ENCODE measurements at regions not wholly inside any gene's neighbourhood (a gene's known extent, or its start where the extent isn't known, plus 50 kb on each side); places are given as distances from the start of the nearest gene placed in this dataset.

- no peaks in the 10 kb centered on the region for H3K9me3 ChIP-seq (replicated peaks in 1 of 2; ENCODE audit: control insufficient read depth in 2 of 2, insufficient read depth in 1 of 2, low read depth in 1 of 2, low read length in 2 of 2)
- no peak overlapping the region for H2AK5ac ChIP-seq (ENCODE audit: low read depth, low read length)
- no peaks in the 10 kb centered on the region for H3K27me3 ChIP-seq (ENCODE audit: control insufficient read depth in 3 of 3, insufficient read depth in 3 of 3, low read depth in 1 of 3, low read length in 3 of 3)
- no peak overlapping the region for H3K4me2 ChIP-seq (ENCODE audit: insufficient read depth, low read length, poor library complexity, severe bottlenecking)
- no peak overlapping the region for H3K27ac ChIP-seq (replicated peaks; ENCODE audit: low read length)
- H2AFZ ChIP-seq (ENCODE audit: low read length): peak overlapping the region; percentile 75
- no peak overlapping the region for H3K14ac ChIP-seq (ENCODE audit: low read length)
- H3K4me3 ChIP-seq (ENCODE audit: low read length in 2 of 2): no peak overlapping the region
- H3K36me3 ChIP-seq (replicated peaks in 1 of 2; ENCODE audit: control insufficient read depth in 2 of 2, insufficient read depth in 2 of 2, low read length in 2 of 2): no peaks in the 10 kb centered on the region
- no peak overlapping the region for H2BK5ac ChIP-seq (ENCODE audit: low read length)
- WGBS, 2 donors (ENCODE audit: extremely low coverage in 2 of 2, insufficient read length in 2 of 2, insufficient replicate concordance in 1 of 2): no CpG with 5 or more reads among the region's 1 CpG
- no peak for DNase-seq (ENCODE audit: low spot score)
- no peak overlapping the region for H3K23ac ChIP-seq (ENCODE audit: low read depth, low read length, poor library complexity)
- H2BK12ac ChIP-seq (ENCODE audit: low read length): no peak overlapping the region
- H3K79me1 ChIP-seq (ENCODE audit: low read depth, low read length): no peaks in the 10 kb centered on the region
- no peak overlapping the region for H2BK120ac ChIP-seq (ENCODE audit: low read depth, low read length)
- no peaks in the 10 kb centered on the region for H3K4me1 ChIP-seq (ENCODE audit: control insufficient read depth in 2 of 2, insufficient read depth in 1 of 2, low read depth in 1 of 2, low read length in 2 of 2)
- H4K8ac ChIP-seq (ENCODE audit: low read depth, low read length): no peak overlapping the region
- H3K18ac ChIP-seq (ENCODE audit: low read length): no peak overlapping the region
- no peak overlapping the region for H2BK15ac ChIP-seq (ENCODE audit: low read length)
- H4K91ac ChIP-seq (ENCODE audit: low read depth, low read length, poor library complexity): no peak overlapping the region
- H3K9ac ChIP-seq (ENCODE audit: low read depth, low read length, poor library complexity): no peak overlapping the region
- H3K4ac ChIP-seq (ENCODE audit: low read length): no peak overlapping the region
Measured at GRCh38 chr5:23451156-23451555, 56.3 kb upstream of the PRDM9 start.

GRCh38 chr5:23450187-23450586 is 57.2 kb upstream of the PRDM9 start:
- Histone ChIP-seq H3K23ac (ENCODE audit: low read depth, low read length, poor library complexity) (no peak overlapping the region), H2AFZ (ENCODE audit: low read length) (peak overlapping the region; percentile 75), H2BK12ac (ENCODE audit: low read length) (no peak overlapping the region), H3K9me3 (replicated peaks in 1 of 2; ENCODE audit: control insufficient read depth in 2 of 2, insufficient read depth in 1 of 2, low read depth in 1 of 2, low read length in 2 of 2) (no peaks in the 10 kb centered on the region), H2BK15ac (ENCODE audit: low read length) (no peak overlapping the region), H3K18ac (ENCODE audit: low read length) (no peak overlapping the region), H3K36me3 (replicated peaks in 1 of 2; ENCODE audit: control insufficient read depth in 2 of 2, insufficient read depth in 2 of 2, low read length in 2 of 2) (no peaks in the 10 kb centered on the region), H3K27ac (replicated peaks; ENCODE audit: low read length) (no peak overlapping the region), H3K27me3 (ENCODE audit: control insufficient read depth in 3 of 3, insufficient read depth in 3 of 3, low read depth in 1 of 3, low read length in 3 of 3) (no peaks in the 10 kb centered on the region), H3K14ac (ENCODE audit: low read length) (no peak overlapping the region), H2AK5ac (ENCODE audit: low read depth, low read length) (no peak overlapping the region), H3K79me1 (ENCODE audit: low read depth, low read length) (no peaks in the 10 kb centered on the region), H3K4me1 (ENCODE audit: control insufficient read depth in 2 of 2, insufficient read depth in 1 of 2, low read depth in 1 of 2, low read length in 2 of 2) (no peaks in the 10 kb centered on the region), H2BK5ac (ENCODE audit: low read length) (no peak overlapping the region), H4K8ac (ENCODE audit: low read depth, low read length) (no peak overlapping the region), H3K4me2 (ENCODE audit: insufficient read depth, low read length, poor library complexity, severe bottlenecking) (no peak overlapping the region), H2BK120ac (ENCODE audit: low read depth, low read length) (no peak overlapping the region), H3K4ac (ENCODE audit: low read length) (no peak overlapping the region), H3K4me3 (ENCODE audit: low read length in 2 of 2) (no peak overlapping the region), H3K9ac (ENCODE audit: low read depth, low read length, poor library complexity) (no peak overlapping the region), H4K91ac (ENCODE audit: low read depth, low read length, poor library complexity) (no peak overlapping the region)
- DNase-seq (ENCODE audit: low spot score): no peak
- no CpG with 5 or more reads among the region's 4 CpGs for WGBS, 2 donors (ENCODE audit: extremely low coverage in 2 of 2, insufficient read length in 2 of 2, insufficient replicate concordance in 1 of 2)

GRCh38 chr5:23448627-23449026 is 58.8 kb upstream of the PRDM9 start:
- Histone ChIP-seq H2AK5ac (ENCODE audit: low read depth, low read length) (no peak overlapping the region), H3K9ac (ENCODE audit: low read depth, low read length, poor library complexity) (no peak overlapping the region), H3K9me3 (replicated peaks in 1 of 2; ENCODE audit: control insufficient read depth in 2 of 2, insufficient read depth in 1 of 2, low read depth in 1 of 2, low read length in 2 of 2) (no peaks in the 10 kb centered on the region)

GRCh38 chr5:23446424-23446823 is 61.0 kb upstream of the PRDM9 start:
- Histone ChIP-seq H4K91ac (ENCODE audit: low read depth, low read length, poor library complexity) (no peak overlapping the region), H3K79me1 (ENCODE audit: low read depth, low read length) (no peaks in the 10 kb centered on the region), H3K4me2 (ENCODE audit: insufficient read depth, low read length, poor library complexity, severe bottlenecking) (no peak overlapping the region), H4K8ac (ENCODE audit: low read depth, low read length) (no peak overlapping the region), H3K27ac (replicated peaks; ENCODE audit: low read length) (no peak overlapping the region), H3K9ac (ENCODE audit: low read depth, low read length, poor library complexity) (no peak overlapping the region), H2AK5ac (ENCODE audit: low read depth, low read length) (no peak overlapping the region), H3K4ac (ENCODE audit: low read length) (no peak overlapping the region), H3K9me3 (replicated peaks in 1 of 2; ENCODE audit: control insufficient read depth in 2 of 2, insufficient read depth in 1 of 2, low read depth in 1 of 2, low read length in 2 of 2) (no peaks in the 10 kb centered on the region), H2BK120ac (ENCODE audit: low read depth, low read length) (no peak overlapping the region), H3K4me1 (ENCODE audit: control insufficient read depth in 2 of 2, insufficient read depth in 1 of 2, low read depth in 1 of 2, low read length in 2 of 2) (no peaks in the 10 kb centered on the region), H3K14ac (ENCODE audit: low read length) (no peak overlapping the region), H3K23ac (ENCODE audit: low read depth, low read length, poor library complexity) (no peak overlapping the region), H3K27me3 (ENCODE audit: control insufficient read depth in 3 of 3, insufficient read depth in 3 of 3, low read depth in 1 of 3, low read length in 3 of 3) (no peaks in the 10 kb centered on the region), H3K18ac (ENCODE audit: low read length) (no peak overlapping the region), H2BK12ac (ENCODE audit: low read length) (no peak overlapping the region), H2BK5ac (ENCODE audit: low read length) (no peak overlapping the region), H2AFZ (ENCODE audit: low read length) (no peak overlapping the region), H3K36me3 (replicated peaks in 1 of 2; ENCODE audit: control insufficient read depth in 2 of 2, insufficient read depth in 2 of 2, low read length in 2 of 2) (no peaks in the 10 kb centered on the region), H2BK15ac (ENCODE audit: low read length) (no peak overlapping the region), H3K4me3 (ENCODE audit: low read length in 2 of 2) (no peak overlapping the region)
- no peak for DNase-seq (ENCODE audit: low spot score)
- no CpG with 5 or more reads among the region's 6 CpGs for WGBS, 2 donors (ENCODE audit: extremely low coverage in 2 of 2, insufficient read length in 2 of 2, insufficient replicate concordance in 1 of 2)

More at GRCh38 chr5:23448627-23449026, 58.8 kb upstream of the PRDM9 start:
- Histone ChIP-seq H3K4ac (ENCODE audit: low read length) (no peak overlapping the region), H2AFZ (ENCODE audit: low read length) (no peak overlapping the region), H3K4me1 (ENCODE audit: control insufficient read depth in 2 of 2, insufficient read depth in 1 of 2, low read depth in 1 of 2, low read length in 2 of 2) (no peaks in the 10 kb centered on the region), H3K27ac (replicated peaks; ENCODE audit: low read length) (no peak overlapping the region), H4K8ac (ENCODE audit: low read depth, low read length) (no peak overlapping the region), H2BK12ac (ENCODE audit: low read length) (no peak overlapping the region), H3K4me2 (ENCODE audit: insufficient read depth, low read length, poor library complexity, severe bottlenecking) (no peak overlapping the region), H2BK120ac (ENCODE audit: low read depth, low read length) (no peak overlapping the region), H3K4me3 (ENCODE audit: low read length in 2 of 2) (no peak overlapping the region), H3K27me3 (ENCODE audit: control insufficient read depth in 3 of 3, insufficient read depth in 3 of 3, low read depth in 1 of 3, low read length in 3 of 3) (no peaks in the 10 kb centered on the region), H4K91ac (ENCODE audit: low read depth, low read length, poor library complexity) (no peak overlapping the region), H3K23ac (ENCODE audit: low read depth, low read length, poor library complexity) (no peak overlapping the region), H3K18ac (ENCODE audit: low read length) (no peak overlapping the region), H3K79me1 (ENCODE audit: low read depth, low read length) (no peaks in the 10 kb centered on the region), H2BK15ac (ENCODE audit: low read length) (no peak overlapping the region), H3K36me3 (replicated peaks in 1 of 2; ENCODE audit: control insufficient read depth in 2 of 2, insufficient read depth in 2 of 2, low read length in 2 of 2) (no peaks in the 10 kb centered on the region), H2BK5ac (ENCODE audit: low read length) (no peak overlapping the region), H3K14ac (ENCODE audit: low read length) (no peak overlapping the region)
- no peak for DNase-seq (ENCODE audit: low spot score)
